ENCODE measurements at regions not wholly inside any gene's neighbourhood (a gene's known extent, or its start where the extent isn't known, plus 50 kb on each side); places are given as distances from the start of the nearest gene placed in this dataset.

DNA sequence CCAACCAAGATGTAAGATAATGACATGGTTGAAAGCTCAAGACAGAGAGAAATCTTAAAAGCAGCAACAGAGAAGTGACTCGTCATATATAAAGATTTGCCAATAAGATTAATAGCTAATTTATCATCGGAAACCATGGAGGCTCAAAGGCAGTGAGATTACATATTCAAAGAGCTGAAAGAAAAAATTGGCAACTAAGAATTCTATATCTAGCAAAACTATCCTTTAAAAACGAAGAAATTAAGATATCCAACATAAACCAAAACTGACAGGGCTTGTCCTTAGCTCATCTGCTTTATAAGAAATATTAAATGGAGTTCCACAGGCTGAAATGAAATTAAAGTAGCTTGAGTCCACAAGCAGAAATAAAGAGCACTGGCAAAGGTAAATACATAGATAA, 236.6 kb downstream of the ANAPC1 start:
- TF ChIP-seq, protein P1, sequence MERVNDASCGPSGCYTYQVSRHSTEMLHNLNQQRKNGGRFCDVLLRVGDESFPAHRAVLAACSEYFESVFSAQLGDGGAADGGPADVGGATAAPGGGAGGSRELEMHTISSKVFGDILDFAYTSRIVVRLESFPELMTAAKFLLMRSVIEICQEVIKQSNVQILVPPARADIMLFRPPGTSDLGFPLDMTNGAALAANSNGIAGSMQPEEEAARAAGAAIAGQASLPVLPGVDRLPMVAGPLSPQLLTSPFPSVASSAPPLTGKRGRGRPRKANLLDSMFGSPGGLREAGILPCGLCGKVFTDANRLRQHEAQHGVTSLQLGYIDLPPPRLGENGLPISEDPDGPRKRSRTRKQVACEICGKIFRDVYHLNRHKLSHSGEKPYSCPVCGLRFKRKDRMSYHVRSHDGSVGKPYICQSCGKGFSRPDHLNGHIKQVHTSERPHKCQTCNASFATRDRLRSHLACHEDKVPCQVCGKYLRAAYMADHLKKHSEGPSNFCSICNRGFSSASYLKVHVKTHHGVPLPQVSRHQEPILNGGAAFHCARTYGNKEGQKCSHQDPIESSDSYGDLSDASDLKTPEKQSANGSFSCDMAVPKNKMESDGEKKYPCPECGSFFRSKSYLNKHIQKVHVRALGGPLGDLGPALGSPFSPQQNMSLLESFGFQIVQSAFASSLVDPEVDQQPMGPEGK (CRISPR knock-in tag; IDR thresholded peaks at IDR 0.05; ENCODE audit: borderline replicate concordance): no peak
- TF ChIP-seq TCF4 (CRISPR knock-in tag; IDR thresholded peaks at IDR 0.05; ENCODE audit: borderline replicate concordance) (no peak), SNAI2 (CRISPR knock-in tag; IDR thresholded peaks at IDR 0.05) (no peak), TOX (CRISPR knock-in tag; IDR thresholded peaks at IDR 0.05; ENCODE audit: borderline replicate concordance) (no peak), RARB (CRISPR knock-in tag; IDR thresholded peaks at IDR 0.05) (no peak)
- TF ChIP-seq, protein P2, sequence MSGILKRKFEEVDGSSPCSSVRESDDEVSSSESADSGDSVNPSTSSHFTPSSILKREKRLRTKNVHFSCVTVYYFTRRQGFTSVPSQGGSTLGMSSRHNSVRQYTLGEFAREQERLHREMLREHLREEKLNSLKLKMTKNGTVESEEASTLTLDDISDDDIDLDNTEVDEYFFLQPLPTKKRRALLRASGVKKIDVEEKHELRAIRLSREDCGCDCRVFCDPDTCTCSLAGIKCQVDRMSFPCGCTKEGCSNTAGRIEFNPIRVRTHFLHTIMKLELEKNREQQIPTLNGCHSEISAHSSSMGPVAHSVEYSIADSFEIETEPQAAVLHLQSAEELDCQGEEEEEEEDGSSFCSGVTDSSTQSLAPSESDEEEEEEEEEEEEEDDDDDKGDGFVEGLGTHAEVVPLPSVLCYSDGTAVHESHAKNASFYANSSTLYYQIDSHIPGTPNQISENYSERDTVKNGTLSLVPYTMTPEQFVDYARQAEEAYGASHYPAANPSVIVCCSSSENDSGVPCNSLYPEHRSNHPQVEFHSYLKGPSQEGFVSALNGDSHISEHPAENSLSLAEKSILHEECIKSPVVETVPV (CRISPR knock-in tag; IDR thresholded peaks at IDR 0.05): no peak
- TF ChIP-seq, protein P3, sequence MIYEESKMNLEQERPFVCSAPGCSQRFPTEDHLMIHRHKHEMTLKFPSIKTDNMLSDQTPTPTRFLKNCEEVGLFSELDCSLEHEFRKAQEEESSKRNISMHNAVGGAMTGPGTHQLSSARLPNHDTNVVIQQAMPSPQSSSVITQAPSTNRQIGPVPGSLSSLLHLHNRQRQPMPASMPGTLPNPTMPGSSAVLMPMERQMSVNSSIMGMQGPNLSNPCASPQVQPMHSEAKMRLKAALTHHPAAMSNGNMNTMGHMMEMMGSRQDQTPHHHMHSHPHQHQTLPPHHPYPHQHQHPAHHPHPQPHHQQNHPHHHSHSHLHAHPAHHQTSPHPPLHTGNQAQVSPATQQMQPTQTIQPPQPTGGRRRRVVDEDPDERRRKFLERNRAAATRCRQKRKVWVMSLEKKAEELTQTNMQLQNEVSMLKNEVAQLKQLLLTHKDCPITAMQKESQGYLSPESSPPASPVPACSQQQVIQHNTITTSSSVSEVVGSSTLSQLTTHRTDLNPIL (CRISPR knock-in tag; IDR thresholded peaks at IDR 0.05; ENCODE audit: low read depth): no peak

Measured in SK-N-SH treated with all-trans-retinoic acid at 6 μM for 48 hours (cell line).